ENCODE measurements at regions not wholly inside any gene's neighbourhood (a gene's known extent, or its start where the extent isn't known, plus 50 kb on each side); places are given as distances from the start of the nearest gene placed in this dataset.
A peak's percentile ranks its signal among the peaks of the same experiment; 100 is the strongest.

DNA sequence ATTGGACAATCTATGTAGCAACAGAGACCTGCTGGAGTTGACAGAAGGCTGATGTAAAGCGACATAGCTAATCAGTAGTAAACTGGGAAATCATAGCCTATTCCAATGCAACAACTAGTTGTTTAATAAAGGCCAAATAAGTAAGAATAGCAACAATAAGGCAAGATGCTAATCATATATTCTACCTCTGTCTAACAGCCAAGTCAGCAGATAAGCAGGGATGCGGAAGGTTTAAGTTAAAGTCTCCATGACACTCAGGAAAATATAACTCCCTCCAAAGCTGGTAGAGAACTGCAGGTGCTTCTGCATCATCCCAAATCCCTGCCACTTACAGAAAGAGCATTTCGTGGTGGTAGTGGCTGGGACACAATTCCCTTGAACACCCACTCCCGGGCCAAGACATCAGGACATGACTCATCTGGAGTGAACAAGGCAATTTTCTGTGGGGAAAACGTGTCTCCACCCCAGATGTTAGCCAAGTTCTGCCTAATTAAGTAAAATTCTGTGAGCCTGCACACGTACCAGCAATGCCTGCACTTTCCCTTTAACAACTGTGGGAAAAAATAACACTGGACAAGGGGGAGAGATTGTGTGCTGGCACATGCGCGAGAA is 413.6 kb upstream of the ID2 start:
- no peak overlapping the region for H3K4me3 ChIP-seq (ENCODE audit: low read length in 2 of 2)
- no peaks in the 10 kb centered on the region for H3K9me3 ChIP-seq (ENCODE audit: control insufficient read depth in 2 of 2, low read length in 2 of 2)
- no peak overlapping the region for H3K27ac ChIP-seq (ENCODE audit: low read length)
- peaks cover 3% of the 10 kb centered on the region for H3K4me1 ChIP-seq (ENCODE audit: control insufficient read depth, insufficient read depth, low read length)
- H3K9ac ChIP-seq (ENCODE audit: low read length in 2 of 2) = no peak overlapping the region
- H3K36me3 ChIP-seq (ENCODE audit: control insufficient read depth in 2 of 2, insufficient read depth in 2 of 2, low read length in 2 of 2) = no peaks in the 10 kb centered on the region
- H3K27me3 ChIP-seq (ENCODE audit: control insufficient read depth in 1 of 2, insufficient read depth in 2 of 2, low read length in 2 of 2) = no peaks in the 10 kb centered on the region

DNA sequence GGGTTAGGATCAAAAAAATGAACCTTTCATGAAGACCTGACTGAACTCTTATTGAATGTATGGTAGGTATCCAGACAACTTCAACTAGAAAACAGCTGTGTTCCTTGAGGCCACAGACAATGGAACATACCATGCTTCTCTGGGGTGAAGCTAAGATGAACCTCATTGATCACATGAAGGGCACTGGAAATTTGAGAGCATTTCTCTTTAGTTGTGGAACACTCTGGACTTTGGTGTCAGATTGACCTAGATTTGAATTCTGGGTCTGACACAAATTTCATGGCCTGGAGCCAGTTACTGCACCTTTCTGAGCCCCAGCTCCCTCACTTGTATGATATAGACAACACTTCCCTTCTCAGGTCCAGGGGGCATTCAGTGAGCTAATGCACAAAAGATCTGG is 411.2 kb upstream of the ID2 start:
- Histone ChIP-seq H3K36me3 (ENCODE audit: control insufficient read depth in 2 of 2, insufficient read depth in 2 of 2, low read length in 2 of 2) (no peaks in the 10 kb centered on the region), H3K4me1 (ENCODE audit: control insufficient read depth, insufficient read depth, low read length) (peaks cover 2% of the 10 kb centered on the region), H3K4me3 (ENCODE audit: low read length in 2 of 2) (no peak overlapping the region), H3K9ac (ENCODE audit: low read length in 2 of 2) (no peak overlapping the region), H3K27me3 (ENCODE audit: control insufficient read depth in 1 of 2, insufficient read depth in 2 of 2, low read length in 2 of 2) (no peaks in the 10 kb centered on the region), H3K27ac (ENCODE audit: low read length) (no peak overlapping the region), H3K9me3 (ENCODE audit: control insufficient read depth in 2 of 2, low read length in 2 of 2) (no peaks in the 10 kb centered on the region)

DNA sequence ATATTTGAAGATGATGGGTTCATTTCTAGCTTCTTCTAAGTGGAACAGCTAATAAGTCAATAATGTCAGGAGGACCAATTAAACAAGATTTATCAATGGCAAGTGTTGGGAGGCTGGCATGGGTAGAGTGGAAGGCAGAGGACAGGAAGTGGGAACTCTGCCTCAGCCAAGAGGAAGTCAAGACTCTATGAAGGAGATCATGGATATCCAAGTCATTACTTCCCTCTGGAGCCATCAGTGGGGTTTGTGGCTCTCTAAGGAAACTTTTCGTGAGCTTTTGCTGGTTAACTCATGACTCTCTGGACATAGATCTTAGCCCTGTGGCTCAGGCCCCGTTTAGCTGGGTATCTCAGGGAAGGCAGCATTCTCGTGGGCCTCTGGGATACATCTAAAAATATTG is 410.4 kb upstream of the ID2 start:
- H3K4me1 ChIP-seq (ENCODE audit: control insufficient read depth, insufficient read depth, low read length) = no peaks in the 10 kb centered on the region
- H3K36me3 ChIP-seq (ENCODE audit: control insufficient read depth in 2 of 2, insufficient read depth in 2 of 2, low read length in 2 of 2) = no peaks in the 10 kb centered on the region
- H3K27ac ChIP-seq (ENCODE audit: low read length) = no peak overlapping the region
- H3K9ac ChIP-seq (ENCODE audit: low read length in 2 of 2) = no peak overlapping the region
- no peak overlapping the region for H3K4me3 ChIP-seq (ENCODE audit: low read length in 2 of 2)
- H3K27me3 ChIP-seq (ENCODE audit: control insufficient read depth in 1 of 2, insufficient read depth in 2 of 2, low read length in 2 of 2) = no peaks in the 10 kb centered on the region
- no peaks in the 10 kb centered on the region for H3K9me3 ChIP-seq (ENCODE audit: control insufficient read depth in 2 of 2, low read length in 2 of 2)

DNA sequence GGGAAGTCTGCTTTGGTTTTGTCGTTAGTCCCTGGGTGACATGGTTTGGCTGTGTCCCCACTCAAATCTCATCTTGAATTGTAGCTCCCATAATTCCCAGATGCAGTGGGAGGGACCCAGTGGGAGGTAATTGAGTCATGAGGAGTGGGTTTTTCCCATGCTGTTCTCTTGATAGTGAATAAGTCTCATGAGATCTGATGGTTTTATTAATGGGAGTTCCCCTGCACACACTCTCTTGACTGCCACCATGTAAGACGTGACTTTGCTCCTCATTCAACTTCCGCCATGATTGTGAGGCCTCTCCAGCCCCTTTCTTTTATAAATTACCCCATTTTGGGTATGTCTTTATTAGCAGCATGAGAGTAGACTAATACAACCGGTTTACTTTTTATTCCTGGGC is 405.8 kb upstream of the ID2 start:
- Histone ChIP-seq H3K9ac (ENCODE audit: low read length in 2 of 2) (no peak overlapping the region), H3K4me1 (ENCODE audit: control insufficient read depth, insufficient read depth, low read length) (peaks cover 11% of the 10 kb centered on the region), H3K27ac (ENCODE audit: low read length) (no peak overlapping the region), H3K36me3 (ENCODE audit: control insufficient read depth in 2 of 2, insufficient read depth in 2 of 2, low read length in 2 of 2) (no peaks in the 10 kb centered on the region), H3K27me3 (ENCODE audit: control insufficient read depth in 1 of 2, insufficient read depth in 2 of 2, low read length in 2 of 2) (no peaks in the 10 kb centered on the region), H3K4me3 (ENCODE audit: low read length in 2 of 2) (no peak overlapping the region), H3K9me3 (ENCODE audit: control insufficient read depth in 2 of 2, low read length in 2 of 2) (no peaks in the 10 kb centered on the region)

DNA sequence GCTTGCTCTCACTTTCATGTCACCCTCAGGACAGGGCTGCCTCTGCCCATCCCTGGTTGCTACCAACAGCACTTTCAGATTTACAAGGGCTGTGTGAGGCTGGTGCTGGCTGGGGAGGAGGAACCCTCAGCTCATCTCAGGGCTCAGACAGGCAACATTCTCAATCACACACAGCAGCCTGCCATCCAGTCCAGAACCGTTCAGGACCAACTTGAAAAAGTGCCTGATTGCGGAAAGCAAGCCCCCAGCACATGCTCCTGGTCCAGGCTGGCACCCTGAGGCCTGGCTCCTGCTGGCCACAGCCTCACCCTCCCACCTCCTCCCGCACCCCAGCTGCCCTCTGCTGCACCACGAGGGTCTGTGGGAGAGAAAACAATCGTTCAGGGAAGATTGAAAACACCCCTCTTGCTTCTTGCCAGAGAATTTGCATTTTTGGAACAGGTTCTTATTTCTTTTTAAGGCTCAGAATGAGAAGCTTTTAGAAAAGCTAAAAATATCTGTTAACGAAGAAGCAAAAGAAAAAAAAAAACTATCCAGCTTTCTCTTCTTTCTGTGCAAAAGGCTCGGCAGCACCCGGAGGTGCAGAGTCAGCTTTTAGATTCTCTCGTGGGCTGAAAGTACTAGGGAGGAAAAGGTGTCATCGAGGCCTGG is 403.8 kb upstream of the ID2 start:
- Histone ChIP-seq H3K27me3 (ENCODE audit: control insufficient read depth in 1 of 2, insufficient read depth in 2 of 2, low read length in 2 of 2) (no peaks in the 10 kb centered on the region), H3K27ac (ENCODE audit: low read length) (no peak overlapping the region), H3K9me3 (ENCODE audit: control insufficient read depth in 2 of 2, low read length in 2 of 2) (no peaks in the 10 kb centered on the region), H3K9ac (ENCODE audit: low read length in 2 of 2) (no peak overlapping the region), H3K4me1 (ENCODE audit: control insufficient read depth, insufficient read depth, low read length) (peaks cover 11% of the 10 kb centered on the region), H3K4me3 (ENCODE audit: low read length in 2 of 2) (no peak overlapping the region), H3K36me3 (ENCODE audit: control insufficient read depth in 2 of 2, insufficient read depth in 2 of 2, low read length in 2 of 2) (no peaks in the 10 kb centered on the region)

DNA sequence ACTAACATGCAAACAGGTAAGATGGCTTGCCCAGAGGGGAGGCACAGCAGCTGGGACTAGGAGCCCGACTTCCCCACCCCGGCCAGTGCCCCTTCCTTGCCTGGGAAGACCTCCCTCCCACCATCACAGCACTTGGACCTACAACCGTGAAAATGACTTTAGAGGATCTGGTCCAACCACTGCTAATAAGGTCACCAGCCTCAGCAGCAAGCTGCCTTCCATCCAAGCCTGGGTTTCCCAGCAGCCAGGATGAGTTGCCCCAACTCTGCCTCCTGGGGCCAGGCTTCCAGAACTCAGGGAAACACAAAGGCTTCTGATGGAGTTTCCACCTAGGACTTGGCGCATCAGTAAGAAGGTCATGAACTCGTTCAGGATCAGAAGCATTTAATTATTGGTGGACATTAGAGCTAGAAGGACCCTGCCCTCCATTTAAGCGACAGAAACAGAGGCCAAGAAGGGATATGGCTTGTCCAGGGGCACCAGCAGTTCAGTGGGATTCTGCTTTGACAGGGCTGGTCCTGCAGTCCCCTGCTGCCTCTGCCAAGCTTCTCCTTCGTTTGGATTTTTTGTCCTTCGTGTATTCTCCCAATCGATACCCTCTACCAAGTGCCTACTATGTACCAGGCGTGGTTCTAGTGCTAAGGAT is 403.0 kb upstream of the ID2 start:
- Histone ChIP-seq H3K9ac (ENCODE audit: low read length in 2 of 2) (no peak overlapping the region), H3K9me3 (ENCODE audit: control insufficient read depth in 2 of 2, low read length in 2 of 2) (no peaks in the 10 kb centered on the region), H3K27ac (ENCODE audit: low read length) (no peak overlapping the region)

DNA sequence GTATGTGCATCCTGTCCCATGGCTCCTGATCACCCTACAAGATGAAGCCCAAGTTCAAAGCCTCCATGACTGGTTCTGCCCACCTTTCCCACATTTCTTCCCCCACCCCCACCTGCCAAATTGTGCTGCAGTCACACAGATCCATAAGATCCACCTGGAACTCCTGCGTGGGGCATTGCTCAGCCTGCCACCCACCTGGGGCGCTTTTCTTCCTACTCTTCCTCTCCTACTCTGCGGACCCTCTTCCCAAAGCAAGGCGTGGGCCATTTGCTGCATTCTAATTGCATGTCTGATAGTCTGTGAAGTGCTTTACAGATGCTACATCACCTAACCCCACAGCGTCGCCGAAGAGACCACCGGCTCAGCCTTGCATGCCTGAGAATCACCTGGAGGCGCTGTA is 402.4 kb upstream of the ID2 start:
- Histone ChIP-seq H3K9me3 (ENCODE audit: control insufficient read depth in 2 of 2, low read length in 2 of 2) (no peaks in the 10 kb centered on the region), H3K27ac (ENCODE audit: low read length) (no peak overlapping the region), H3K4me3 (ENCODE audit: low read length in 2 of 2) (no peak overlapping the region), H3K9ac (ENCODE audit: low read length in 2 of 2) (no peak overlapping the region), H3K36me3 (ENCODE audit: control insufficient read depth in 2 of 2, insufficient read depth in 2 of 2, low read length in 2 of 2) (no peaks in the 10 kb centered on the region), H3K4me1 (ENCODE audit: control insufficient read depth, insufficient read depth, low read length) (peaks cover 11% of the 10 kb centered on the region), H3K27me3 (ENCODE audit: control insufficient read depth in 1 of 2, insufficient read depth in 2 of 2, low read length in 2 of 2) (no peaks in the 10 kb centered on the region)

More for the DNA sequence above, 403.0 kb upstream of the ID2 start:
- peak overlapping the region in 1 of 2 donors; percentile 29 for H3K4me3 ChIP-seq (ENCODE audit: low read length in 2 of 2)
- H3K36me3 ChIP-seq (ENCODE audit: control insufficient read depth in 2 of 2, insufficient read depth in 2 of 2, low read length in 2 of 2) = no peaks in the 10 kb centered on the region
- peaks cover 11% of the 10 kb centered on the region for H3K4me1 ChIP-seq (ENCODE audit: control insufficient read depth, insufficient read depth, low read length)
- no peaks in the 10 kb centered on the region for H3K27me3 ChIP-seq (ENCODE audit: control insufficient read depth in 1 of 2, insufficient read depth in 2 of 2, low read length in 2 of 2)

DNA sequence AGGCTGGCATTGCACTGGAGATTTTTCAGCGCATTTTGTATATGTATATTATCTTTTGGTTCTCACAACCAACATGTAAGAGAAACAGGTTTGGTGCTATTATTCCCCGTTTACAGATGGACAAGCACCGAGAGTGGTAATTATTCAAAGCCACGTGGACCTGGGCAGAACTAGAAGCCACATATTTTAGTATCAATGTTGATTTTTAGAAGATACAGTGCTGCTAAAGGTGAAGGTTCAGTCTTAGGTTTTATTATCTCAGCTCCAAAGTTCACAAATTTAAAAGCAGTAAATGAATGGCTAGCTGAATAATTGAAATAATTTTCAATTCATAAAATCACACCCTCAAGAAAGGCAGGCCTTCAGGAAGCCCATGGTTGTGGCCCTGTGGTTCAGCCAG is 400.6 kb upstream of the ID2 start:
- no peaks in the 10 kb centered on the region for H3K27me3 ChIP-seq (ENCODE audit: control insufficient read depth in 1 of 2, insufficient read depth in 2 of 2, low read length in 2 of 2)
- H3K4me1 ChIP-seq (ENCODE audit: control insufficient read depth, insufficient read depth, low read length) = peaks cover 11% of the 10 kb centered on the region
- no peak overlapping the region for H3K27ac ChIP-seq (ENCODE audit: low read length)
- no peaks in the 10 kb centered on the region for H3K9me3 ChIP-seq (ENCODE audit: control insufficient read depth in 2 of 2, low read length in 2 of 2)
- H3K4me3 ChIP-seq (ENCODE audit: low read length in 2 of 2) = no peak overlapping the region
- no peaks in the 10 kb centered on the region for H3K36me3 ChIP-seq (ENCODE audit: control insufficient read depth in 2 of 2, insufficient read depth in 2 of 2, low read length in 2 of 2)
- H3K9ac ChIP-seq (ENCODE audit: low read length in 2 of 2) = no peak overlapping the region

DNA sequence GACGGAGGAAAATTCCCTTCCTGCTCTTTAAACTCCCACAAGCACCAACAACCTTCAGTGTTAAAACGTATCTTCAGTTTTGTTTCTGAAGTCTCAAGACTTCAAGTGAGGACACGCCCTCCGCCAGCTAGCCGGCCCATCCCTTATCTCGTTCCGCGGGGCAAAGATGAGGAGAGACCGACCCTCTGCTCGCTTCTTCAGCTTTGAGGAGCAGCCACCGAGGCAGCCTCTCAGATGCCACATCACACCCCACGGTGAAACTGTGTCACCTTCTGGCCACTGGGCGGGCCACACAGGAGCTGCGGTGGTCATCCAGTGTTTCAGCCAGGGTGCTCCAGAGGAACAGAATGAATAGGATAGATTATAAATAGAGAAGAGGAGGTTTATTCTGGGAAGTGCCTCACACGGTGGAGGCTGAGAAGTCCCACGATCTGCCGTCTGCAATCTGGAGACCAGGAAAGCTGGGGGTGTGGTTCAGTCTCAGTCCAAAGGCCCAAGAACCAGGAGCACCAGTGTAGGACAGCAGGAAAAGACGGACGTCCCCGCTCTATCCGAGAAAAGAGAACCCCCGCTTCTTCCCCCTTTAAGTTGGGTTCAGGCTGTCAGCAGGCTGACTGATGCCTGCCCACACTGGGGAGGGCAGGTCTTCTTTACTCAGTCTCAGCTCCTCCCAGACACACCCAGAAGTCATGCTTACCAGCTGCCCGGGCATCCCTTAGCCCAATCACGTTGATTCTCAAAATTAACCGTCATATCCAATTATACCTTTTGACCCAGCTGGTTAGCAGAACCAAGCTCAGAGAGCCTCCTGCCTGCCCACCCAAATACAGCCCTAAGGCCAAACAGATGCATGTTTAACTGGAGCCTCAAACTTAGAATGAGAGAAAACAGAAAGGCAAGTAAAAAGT is 399.7 kb upstream of the ID2 start:
- no peak overlapping the region for H3K27ac ChIP-seq (ENCODE audit: low read length)
- H3K9me3 ChIP-seq (ENCODE audit: control insufficient read depth in 2 of 2, low read length in 2 of 2) = no peaks in the 10 kb centered on the region
- no peaks in the 10 kb centered on the region for H3K36me3 ChIP-seq (ENCODE audit: control insufficient read depth in 2 of 2, insufficient read depth in 2 of 2, low read length in 2 of 2)
- no peak overlapping the region for H3K9ac ChIP-seq (ENCODE audit: low read length in 2 of 2)
- peaks cover 11% of the 10 kb centered on the region for H3K4me1 ChIP-seq (ENCODE audit: control insufficient read depth, insufficient read depth, low read length)
- H3K4me3 ChIP-seq (ENCODE audit: low read length in 2 of 2) = no peak overlapping the region
- H3K27me3 ChIP-seq (ENCODE audit: control insufficient read depth in 1 of 2, insufficient read depth in 2 of 2, low read length in 2 of 2) = no peaks in the 10 kb centered on the region

DNA sequence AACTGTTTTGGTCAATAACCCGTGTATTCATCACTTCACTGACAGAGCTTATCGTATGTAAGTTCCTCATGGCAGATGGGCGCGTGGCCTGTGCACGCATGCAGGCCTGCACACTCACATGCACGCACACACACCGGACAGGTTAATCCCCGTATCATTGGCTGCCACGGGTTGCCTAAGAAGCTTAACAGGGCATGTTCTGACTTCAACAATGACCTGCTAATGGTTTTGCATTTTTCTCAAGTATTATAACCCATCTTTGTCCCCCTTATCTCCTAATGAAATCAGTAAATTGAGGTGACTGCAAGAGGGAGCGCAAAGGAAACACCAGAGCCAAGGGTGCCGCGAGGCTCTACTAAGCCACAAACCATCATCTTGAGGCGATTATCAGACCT is 399.0 kb upstream of the ID2 start:
- H3K4me1 ChIP-seq (ENCODE audit: control insufficient read depth, insufficient read depth, low read length) = peaks cover 10% of the 10 kb centered on the region
- H3K4me3 ChIP-seq (ENCODE audit: low read length in 2 of 2) = no peak overlapping the region
- H3K9me3 ChIP-seq (ENCODE audit: control insufficient read depth in 2 of 2, low read length in 2 of 2) = no peaks in the 10 kb centered on the region
- no peak overlapping the region for H3K9ac ChIP-seq (ENCODE audit: low read length in 2 of 2)
- H3K36me3 ChIP-seq (ENCODE audit: control insufficient read depth in 2 of 2, insufficient read depth in 2 of 2, low read length in 2 of 2) = no peaks in the 10 kb centered on the region
- H3K27ac ChIP-seq (ENCODE audit: low read length) = no peak overlapping the region
- no peaks in the 10 kb centered on the region for H3K27me3 ChIP-seq (ENCODE audit: control insufficient read depth in 1 of 2, insufficient read depth in 2 of 2, low read length in 2 of 2)

Measured in stomach smooth muscle (tissue), 2 donors.